GM12892 (cell line): ENCODE measurements at regions not wholly inside any gene's neighbourhood (a gene's known extent, or its start where the extent isn't known, plus 50 kb on each side); places are given as distances from the start of the nearest gene placed in this dataset.

Experiments used
- POLR2A ChIP-seq: IDR thresholded peaks from 2 replicates; pipeline ENCODE4 v1.6.1; 2011; ENCODE audit warnings: low read depth, low read length, control low read depth
- POLR2AphosphoS5 ChIP-seq: IDR thresholded peaks from 2 replicates; pipeline ENCODE4 v1.6.1; 2011; ENCODE audit warnings: low read depth, low read length, control low read depth
- TAF1 ChIP-seq: IDR thresholded peaks from 2 replicates; pipeline ENCODE4 v1.6.1; 2011; ENCODE audit warnings: low read depth, mild to moderate bottlenecking, control low read depth, low read length, borderline replicate concordance

GRCh38 chr20:20793591-20793990 is 81.1 kb upstream of the RALGAPA2 start:
- TF ChIP-seq POLR2A (no peak), POLR2AphosphoS5 (no peak), TAF1 (no peak)
